Stomach (tissue), 4 donors: ENCODE measurements at regions not wholly inside any gene's neighbourhood (a gene's known extent, or its start where the extent isn't known, plus 50 kb on each side); places are given as distances from the start of the nearest gene placed in this dataset.

Source experiments
- CTCF ChIP-seq, 7 experiments: fragments of 450-650 bp in 4 of 7; fragments of 200-600 bp in 3 of 7; sonication (generic) in 3 of 7; IDR thresholded peaks; one replicate each; pipeline ENCODE4 v1.5.1; 2016 to 2019; ENCODE audit warnings: antibody characterized with exemption in 7 of 7, control low read depth in 2 of 7, mild to moderate bottlenecking in 1 of 7
- EP300 ChIP-seq: sonication (generic); formaldehyde crosslinking; IDR thresholded peaks from one replicate; pipeline ENCODE4 v1.6.1; 2017; ENCODE audit warnings: antibody characterized with exemption
- POLR2A ChIP-seq, 4 donors: fragments of 450-650 bp; IDR thresholded peaks; one replicate each; pipeline ENCODE4 v1.6.1; 2016; ENCODE audit warnings: antibody characterized with exemption in 4 of 4, control low read depth in 2 of 4, mild to moderate bottlenecking in 1 of 4, moderate library complexity in 1 of 4
- POLR2AphosphoS5 ChIP-seq, 3 donors: sonication (generic); formaldehyde crosslinking; IDR thresholded peaks; one replicate each; pipeline ENCODE4 v1.6.1; 2016; ENCODE audit warnings: antibody characterized with exemption in 3 of 3

GRCh38 chr2:83817511-83817910 is 641.6 kb downstream of the SUCLG1 start:
- no peak for TF ChIP-seq CTCF (IDR thresholded peaks at IDR 0.05)
- TF ChIP-seq POLR2A (IDR thresholded peaks at IDR 0.05) = no peak
- no peak for TF ChIP-seq POLR2AphosphoS5 (IDR thresholded peaks at IDR 0.05)
- TF ChIP-seq EP300 = no peak
